T47D (cell line): ENCODE measurements at regions not wholly inside any gene's neighbourhood (a gene's known extent, or its start where the extent isn't known, plus 50 kb on each side); places are given as distances from the start of the nearest gene placed in this dataset.

Source experiments
- DNase-seq, 2 experiments: peaks; one replicate each; pipeline versions ENCODE4 v3.0.0 to v3.0.0-alpha.2; 2011 to 2012; ENCODE audit warnings: low read depth in 1 of 2, low spot score in 1 of 2
- JUND ChIP-seq: IDR thresholded peaks from 2 replicates; pipeline ENCODE4 v1.6.1; 2012; ENCODE audit warnings: low read depth
- in situ Hi-C: cut with HindIII; loops from 2 replicates; pipeline ENCODE4 v1.10.0; 2016; ENCODE audit warnings: low sequenced_read_pairs, low pct_unique_long_range_greater_than_20kb

- no peak for DNase-seq
- no peak for TF ChIP-seq JUND
- in situ Hi-C loops, result no loop called here
Observed at GRCh38 chr13:53878861-53879260, 850.2 kb downstream of the OLFM4 start.

- no peak for DNase-seq
- TF ChIP-seq JUND, result no peak
- in situ Hi-C loops, result no loop called here
Observed at GRCh38 chr13:53885997-53886396, 857.4 kb downstream of the OLFM4 start.

- no peak for DNase-seq
- no peak for TF ChIP-seq JUND
- in situ Hi-C loops, result no loop called here
Observed at GRCh38 chr13:53890696-53891095, 862.1 kb downstream of the OLFM4 start.

- in situ Hi-C loops, result no loop called here
- DNase-seq, result no peak
- no peak for TF ChIP-seq JUND
Observed at GRCh38 chr13:53901593-53901992, 873.0 kb downstream of the OLFM4 start.

- in situ Hi-C loops, result no loop called here
- no peak for DNase-seq
- TF ChIP-seq JUND, result no peak
Observed at GRCh38 chr13:53907891-53908290, 879.3 kb downstream of the OLFM4 start.

GRCh38 chr13:53920916-53921315 is 892.3 kb downstream of the OLFM4 start:
- no peak for TF ChIP-seq JUND
- DNase-seq, result no peak
- in situ Hi-C loops, result no loop called here

- TF ChIP-seq JUND, result no peak
- DNase-seq, result no peak
- in situ Hi-C loops, result no loop called here
Observed at GRCh38 chr13:53921473-53921872, 892.9 kb downstream of the OLFM4 start.

- TF ChIP-seq JUND, result no peak
- in situ Hi-C loops, result no loop called here
- DNase-seq, result no peak
Observed at GRCh38 chr13:53941588-53942190, 913.1 kb downstream of the OLFM4 start.

- no peak for DNase-seq
- in situ Hi-C loops, result no loop called here
- TF ChIP-seq JUND, result no peak
Observed at GRCh38 chr13:53946500-53946899, 917.9 kb downstream of the OLFM4 start.

- in situ Hi-C loops, result no loop called here
- DNase-seq, result no peak
- no peak for TF ChIP-seq JUND
Observed at GRCh38 chr13:53953183-53953582, 924.6 kb downstream of the OLFM4 start.
